Neural progenitor cell (in vitro differentiated cells): ENCODE measurements at regions not wholly inside any gene's neighbourhood (a gene's known extent, or its start where the extent isn't known, plus 50 kb on each side); places are given as distances from the start of the nearest gene placed in this dataset.
A peak's percentile ranks its signal among the peaks of the same experiment; 100 is the strongest.

ENCODE experiments used
- DNase-seq: peaks from one replicate; pipeline ENCODE4 v3.0.0-alpha.2; 2016; ENCODE audit warnings: low spot score
- H2AFZ ChIP-seq: fragments of 200-600 bp; sonication (generic); replicated peaks from 2 replicates; pipeline ENCODE4 v1.6.1; 2016; ENCODE audit warnings: antibody characterized with exemption
- H3F3A ChIP-seq: fragments of 200-600 bp; sonication (generic); 2 replicates; pipeline ENCODE4 v1.6.1; 2016; ENCODE audit warnings: antibody characterized with exemption, low read depth
- H3K27ac ChIP-seq: fragments of 200-600 bp; sonication (generic); 2 replicates; pipeline ENCODE4 v1.5.1; 2016; ENCODE audit warnings: mild to moderate bottlenecking
- H3K27me3 ChIP-seq: fragments of 200-600 bp; sonication (generic); 2 replicates; pipeline ENCODE4 v1.6.1; 2016; ENCODE audit warnings: mild to moderate bottlenecking, moderate library complexity
- H3K36me3 ChIP-seq: fragments of 200-600 bp; sonication (generic); 2 replicates; pipeline ENCODE4 v1.5.1; 2016
- H3K4me1 ChIP-seq: fragments of 200-600 bp; sonication (generic); 2 replicates; pipeline ENCODE4 v1.6.1; 2016; ENCODE audit warnings: mixed run types
- H3K4me2 ChIP-seq: fragments of 200-600 bp; sonication (generic); 2 replicates; pipeline ENCODE4 v1.6.1; 2016
- H3K4me3 ChIP-seq: fragments of 200-600 bp; sonication (generic); 2 replicates; pipeline ENCODE4 v1.5.1; 2016
- H3K79me2 ChIP-seq: fragments of 200-600 bp; sonication (generic); 2 replicates; pipeline ENCODE4 v1.6.1; 2016; ENCODE audit warnings: low read depth
- H3K9ac ChIP-seq: fragments of 200-600 bp; sonication (generic); 2 replicates; pipeline ENCODE4 v1.6.1; 2016
- H3K9me3 ChIP-seq: fragments of 200-600 bp; sonication (generic); 2 replicates; pipeline ENCODE4 v1.5.1; 2016; ENCODE audit warnings: low read depth
- H4K20me1 ChIP-seq: fragments of 200-600 bp; sonication (generic); 2 replicates; pipeline ENCODE4 v1.6.1; 2016; ENCODE audit warnings: low read depth
- H3K27ac Mint-ChIP-seq: 3 replicates; pipeline ENCODE4 v1.8.0; 2021; ENCODE audit warnings: mixed read lengths
- H3K27me3 Mint-ChIP-seq: 2 replicates; pipeline ENCODE4 v1.8.0; 2022; ENCODE audit warnings: low read depth, mild to moderate bottlenecking, inconsistent platforms, moderate library complexity, mixed read lengths; ENCODE audit not compliant: insufficient read depth
- H3K36me3 Mint-ChIP-seq: 3 replicates; pipeline ENCODE4 v1.8.0; 2021; ENCODE audit warnings: mixed read lengths
- H3K4me1 Mint-ChIP-seq: 3 replicates; pipeline ENCODE4 v1.8.0; 2021; ENCODE audit warnings: mixed read lengths
- H3K4me3 Mint-ChIP-seq: 3 replicates; pipeline ENCODE4 v1.8.0; 2021; ENCODE audit warnings: mild to moderate bottlenecking, moderate library complexity, mixed read lengths
- H3K9me3 Mint-ChIP-seq: 3 replicates; pipeline ENCODE4 v1.8.0; 2020; ENCODE audit warnings: mixed read lengths
- EZH2 ChIP-seq: fragments of 200-600 bp; sonication (generic); IDR thresholded peaks from 2 replicates; pipeline ENCODE4 v1.6.1; 2017; ENCODE audit warnings: antibody characterized with exemption, mild to moderate bottlenecking, moderate library complexity
- EZH2phosphoT487 ChIP-seq: fragments of 200-600 bp; sonication (generic); IDR thresholded peaks from 2 replicates; pipeline ENCODE4 v1.6.1; 2017; ENCODE audit warnings: antibody characterized with exemption
- TF ChIP-seq, protein P1 (sequence below): fragments of 200-600 bp; sonication (generic); IDR thresholded peaks from 2 replicates; pipeline ENCODE4 v1.5.1; 2017; ENCODE audit warnings: antibody characterized with exemption, mild to moderate bottlenecking

DNA sequence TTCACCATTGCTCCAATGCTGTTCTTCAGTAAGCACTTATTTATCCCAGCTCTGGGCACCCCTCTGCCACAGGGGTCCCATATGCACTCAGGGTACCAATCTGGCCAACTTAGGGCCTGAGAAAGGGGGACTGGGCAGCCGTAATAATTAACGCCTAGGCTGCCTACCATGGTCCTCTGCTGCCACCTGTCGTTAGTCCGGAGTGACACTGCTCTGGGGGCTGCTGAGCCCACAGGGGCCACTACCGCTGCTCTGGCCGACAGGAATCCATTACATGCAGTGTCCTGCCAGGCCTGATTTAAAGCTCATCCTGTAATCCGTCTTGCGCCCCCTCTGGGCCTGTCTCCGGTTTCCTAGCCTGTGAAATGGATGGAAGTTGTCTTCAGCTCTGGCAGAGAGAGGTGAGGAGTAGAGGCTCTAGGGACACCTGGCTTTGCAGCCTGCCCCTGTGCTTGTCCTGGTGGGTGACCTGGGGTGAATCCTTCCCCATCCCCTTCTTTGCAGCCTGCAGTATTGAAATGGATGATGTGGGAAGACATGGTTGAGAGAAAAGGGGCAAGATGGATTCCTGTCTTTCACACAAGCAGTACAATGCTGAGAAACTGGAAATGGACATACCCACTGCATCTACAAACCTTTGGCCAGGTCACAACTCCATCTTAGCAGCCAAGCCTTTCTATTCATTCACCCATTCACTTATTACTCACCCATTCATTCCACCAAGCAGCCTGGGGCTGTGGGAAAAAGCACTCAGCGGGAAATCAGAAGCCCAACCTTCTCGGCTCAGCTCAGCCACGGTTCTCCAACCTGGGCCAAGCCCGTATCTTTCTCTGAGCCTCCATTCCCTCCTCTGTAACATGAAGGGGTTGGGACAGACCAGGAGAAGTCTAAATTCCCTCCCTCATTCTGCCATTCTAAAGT lies 116.3 kb upstream of the NALF2 start:
- peak; percentile 92 for DNase-seq
- Histone ChIP-seq H4K20me1 (no peaks in the 10 kb centered on the region), H3K4me1 (peaks cover 6% of the 10 kb centered on the region), H2AFZ (no peak overlapping the region), H3K27me3 (no peaks in the 10 kb centered on the region), H3K79me2 (no peaks in the 10 kb centered on the region), H3K9ac (no peak overlapping the region), H3K4me2 (peak overlapping the region; percentile 13), H3K9me3 (no peaks in the 10 kb centered on the region), H3F3A (peaks cover 5% of the 10 kb centered on the region), H3K4me3 (no peak overlapping the region), H3K36me3 (no peaks in the 10 kb centered on the region), H3K27ac (no peak overlapping the region)
- H3K4me1 Mint-ChIP-seq = peaks cover 23% of the 10 kb centered on the region
- peaks cover 2% of the 10 kb centered on the region for H3K9me3 Mint-ChIP-seq
- H3K27ac Mint-ChIP-seq = peak overlapping the region; percentile 8
- no peak overlapping the region for H3K4me3 Mint-ChIP-seq
- TF ChIP-seq EZH2phosphoT487 (no peak), EZH2 (no peak)
- TF ChIP-seq, protein P1, sequence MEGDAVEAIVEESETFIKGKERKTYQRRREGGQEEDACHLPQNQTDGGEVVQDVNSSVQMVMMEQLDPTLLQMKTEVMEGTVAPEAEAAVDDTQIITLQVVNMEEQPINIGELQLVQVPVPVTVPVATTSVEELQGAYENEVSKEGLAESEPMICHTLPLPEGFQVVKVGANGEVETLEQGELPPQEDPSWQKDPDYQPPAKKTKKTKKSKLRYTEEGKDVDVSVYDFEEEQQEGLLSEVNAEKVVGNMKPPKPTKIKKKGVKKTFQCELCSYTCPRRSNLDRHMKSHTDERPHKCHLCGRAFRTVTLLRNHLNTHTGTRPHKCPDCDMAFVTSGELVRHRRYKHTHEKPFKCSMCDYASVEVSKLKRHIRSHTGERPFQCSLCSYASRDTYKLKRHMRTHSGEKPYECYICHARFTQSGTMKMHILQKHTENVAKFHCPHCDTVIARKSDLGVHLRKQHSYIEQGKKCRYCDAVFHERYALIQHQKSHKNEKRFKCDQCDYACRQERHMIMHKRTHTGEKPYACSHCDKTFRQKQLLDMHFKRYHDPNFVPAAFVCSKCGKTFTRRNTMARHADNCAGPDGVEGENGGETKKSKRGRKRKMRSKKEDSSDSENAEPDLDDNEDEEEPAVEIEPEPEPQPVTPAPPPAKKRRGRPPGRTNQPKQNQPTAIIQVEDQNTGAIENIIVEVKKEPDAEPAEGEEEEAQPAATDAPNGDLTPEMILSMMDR = peak; percentile 81
- peaks cover 2% of the 10 kb centered on the region for H3K27me3 Mint-ChIP-seq
- no peaks in the 10 kb centered on the region for H3K36me3 Mint-ChIP-seq

- Histone ChIP-seq H3K4me3 (no peak overlapping the region), H3F3A (peaks cover 5% of the 10 kb centered on the region), H2AFZ (no peak overlapping the region), H4K20me1 (no peaks in the 10 kb centered on the region), H3K36me3 (no peaks in the 10 kb centered on the region), H3K4me2 (no peak overlapping the region), H3K9me3 (no peaks in the 10 kb centered on the region), H3K9ac (no peak overlapping the region), H3K79me2 (no peaks in the 10 kb centered on the region), H3K27ac (no peak overlapping the region), H3K27me3 (no peaks in the 10 kb centered on the region), H3K4me1 (peaks cover 6% of the 10 kb centered on the region)
- no peaks in the 10 kb centered on the region for H3K36me3 Mint-ChIP-seq
- peaks cover 2% of the 10 kb centered on the region for H3K27me3 Mint-ChIP-seq
- peak overlapping the region; percentile 71 for H3K27ac Mint-ChIP-seq
- DNase-seq = no peak
- peaks cover 2% of the 10 kb centered on the region for H3K9me3 Mint-ChIP-seq
- TF ChIP-seq EZH2 (no peak), EZH2phosphoT487 (no peak)
- TF ChIP-seq, protein P1 = no peak
- H3K4me3 Mint-ChIP-seq = no peak overlapping the region
- H3K4me1 Mint-ChIP-seq = peaks cover 23% of the 10 kb centered on the region
These were observed 117.4 kb upstream of the NALF2 start for GRCh38 chrX:69386681-69387080.

DNA sequence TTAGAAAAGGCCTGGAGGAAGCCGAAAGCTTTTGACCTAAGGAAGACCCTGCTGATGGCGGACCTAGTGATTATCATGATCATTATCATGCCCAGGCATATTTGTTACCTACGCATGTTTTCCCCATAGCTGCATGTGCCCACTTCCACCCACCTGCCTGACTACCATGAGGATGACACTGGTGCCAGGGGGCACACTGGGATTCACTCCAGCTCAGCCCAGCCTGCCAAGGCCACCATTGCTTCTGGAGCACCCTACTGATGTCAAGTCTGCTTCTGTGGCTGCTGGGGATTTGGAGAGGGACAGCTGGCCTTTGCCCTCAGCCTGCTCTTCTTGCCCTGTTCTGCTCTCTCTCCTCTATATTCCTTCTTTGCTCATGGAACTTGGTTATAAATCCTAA lies 124.7 kb upstream of the NALF2 start:
- H3K79me2 ChIP-seq = no peaks in the 10 kb centered on the region
- peaks cover 11% of the 10 kb centered on the region for H3K9me3 Mint-ChIP-seq

More for the DNA sequence above, 124.7 kb upstream of the NALF2 start:
- Histone ChIP-seq H4K20me1 (no peaks in the 10 kb centered on the region), H3K9ac (no peak overlapping the region), H3K27ac (no peak overlapping the region), H3K4me2 (no peak overlapping the region), H3K4me1 (peaks cover 7% of the 10 kb centered on the region), H3F3A (no peaks in the 10 kb centered on the region), H3K36me3 (no peaks in the 10 kb centered on the region), H3K4me3 (no peak overlapping the region), H2AFZ (no peak overlapping the region), H3K9me3 (peaks cover 17% of the 10 kb centered on the region), H3K27me3 (peaks cover 3% of the 10 kb centered on the region)
- H3K27me3 Mint-ChIP-seq = no peaks in the 10 kb centered on the region
- H3K27ac Mint-ChIP-seq = no peak overlapping the region
- H3K36me3 Mint-ChIP-seq = no peaks in the 10 kb centered on the region
- TF ChIP-seq, protein P1 = no peak
- TF ChIP-seq EZH2phosphoT487 (no peak), EZH2 (no peak)
- no peak for DNase-seq
- no peaks in the 10 kb centered on the region for H3K4me1 Mint-ChIP-seq
- H3K4me3 Mint-ChIP-seq = no peak overlapping the region
